K562 (cell line): ENCODE measurements at regions not wholly inside any gene's neighbourhood (a gene's known extent, or its start where the extent isn't known, plus 50 kb on each side); places are given as distances from the start of the nearest gene placed in this dataset.

Experiments used
- ATAC-seq: fragments of 200-7000 bp; cut with Tn5 transposase; 3 replicates; pipeline ENCODE4 v1.9.1; 2020; ENCODE audit warnings: moderate library complexity
- BruUV-seq: library from RNA; stranded (reverse); fragments of 400-500 nt; replicated peaks from 2 replicates; lab custom pipeline; 2021; lab: Mats Ljungman, UMichigan
- CTCF ChIA-PET: fragments of 300-600 bp; formaldehyde crosslinking; extraction: SDS; loops from one replicate; lab custom pipeline; 2021; ENCODE audit warnings: low intra/inter-chr PET ratio; lab: Yijun Ruan, JAX
- POLR2A ChIA-PET: fragments of 300-600, 350-650 bp; sonication (Branson Sonifier 250); formaldehyde crosslinking; extraction: SDS; loops from one replicate; lab custom pipeline; 2021; ENCODE audit warnings: antibody characterized with exemption, inconsistent platforms; lab: Yijun Ruan, JAX
- DNase-seq, 4 experiments: peaks; one replicate each; pipeline versions ENCODE4 v3.0.0 to v3.0.0-alpha.2; 2011 to 2018; ENCODE audit warnings: low spot score in 3 of 4, mixed read lengths in 3 of 4; ENCODE audit errors: extremely low read depth in 1 of 4
- FAIRE-seq: peaks from 2 replicates; lab custom pipeline; 2011; peaks lifted over from hg19 to GRCh38; lab: Jason Lieb, UNC
- H2AFZ ChIP-seq: 2 replicates; pipeline ENCODE4 v1.6.0; 2011; ENCODE audit warnings: low read depth, low read length, control low read depth, inconsistent platforms
- H3K27ac ChIP-seq: fragments of 200-600 bp; 3 replicates; pipeline ENCODE4 v1.8.0; 2011; ENCODE audit warnings: low read depth, mild to moderate bottlenecking, control low read depth, inconsistent platforms, low read length, moderate library complexity, mixed read lengths; ENCODE audit errors: extremely low read depth
- H3K27me3 ChIP-seq, 2 experiments: fragments of 300-600 bp in 1 of 2; 2 replicates in 1 of 2; 3 replicates in 1 of 2; pipeline versions ENCODE4 v1.6.0 to v1.8.0; 2011; ENCODE audit warnings: inconsistent platforms in 2 of 2, low read length in 2 of 2, mild to moderate bottlenecking in 1 of 2, mixed read lengths in 1 of 2, moderate library complexity in 1 of 2; ENCODE audit not compliant: control insufficient read depth in 2 of 2, insufficient read depth in 2 of 2
- H3K36me3 ChIP-seq: fragments of 300-600 bp; 3 replicates; pipeline ENCODE4 v1.8.0; 2011; ENCODE audit warnings: mild to moderate bottlenecking, low read length, inconsistent platforms; ENCODE audit not compliant: control insufficient read depth, insufficient read depth
- H3K4me1 ChIP-seq, 2 experiments: fragments of 200-600 bp in 1 of 2; replicated peaks in 1 of 2; 2 replicates in 1 of 2; 3 replicates in 1 of 2; pipeline versions ENCODE4 v1.5.1 to v1.8.0; 2011; ENCODE audit warnings: inconsistent platforms in 2 of 2, low read length in 2 of 2, mild to moderate bottlenecking in 1 of 2, mixed read lengths in 1 of 2, moderate library complexity in 1 of 2; ENCODE audit not compliant: control insufficient read depth in 2 of 2, insufficient read depth in 2 of 2
- H3K4me2 ChIP-seq: 2 replicates; pipeline ENCODE4 v1.6.1; 2011; ENCODE audit warnings: low read length, control low read depth, inconsistent platforms, mixed read lengths; ENCODE audit not compliant: insufficient read depth
- H3K4me3 ChIP-seq: fragments of 200-600 bp; sonication (generic), shearing (Covaris generic); 2 replicates; pipeline ENCODE4 v1.5.1; 2016; ENCODE audit warnings: control low read depth, inconsistent platforms
- H3K79me2 ChIP-seq: fragments of 200-600 bp; 3 replicates; pipeline ENCODE4 v1.8.0; 2011; ENCODE audit warnings: low read length, inconsistent platforms; ENCODE audit not compliant: control insufficient read depth, insufficient read depth
- H3K9ac ChIP-seq, 2 experiments: 2 replicates each; pipeline versions ENCODE4 v1.6.0 to v1.6.1; 2011; ENCODE audit warnings: low read depth in 2 of 2, low read length in 2 of 2, control low read depth in 1 of 2, inconsistent platforms in 1 of 2, mild to moderate bottlenecking in 1 of 2, mixed read lengths in 1 of 2; ENCODE audit not compliant: insufficient read depth in 1 of 2
- H3K9me1 ChIP-seq: one replicate; pipeline ENCODE4 v1.6.0; 2011; ENCODE audit warnings: inconsistent platforms, mild to moderate bottlenecking, low read length, moderate library complexity; ENCODE audit not compliant: control insufficient read depth, insufficient read depth
- H3K9me3 ChIP-seq: replicated peaks from 2 replicates; pipeline ENCODE4 v1.5.1; 2011; ENCODE audit warnings: low read depth, low read length, inconsistent platforms; ENCODE audit not compliant: control insufficient read depth, insufficient read depth
- H4K20me1 ChIP-seq: replicated peaks from 2 replicates; pipeline ENCODE4 v1.6.1; 2011; ENCODE audit warnings: low read length, inconsistent platforms, mixed read lengths; ENCODE audit not compliant: control insufficient read depth, insufficient read depth
- BMI1 ChIP-seq: fragments of 150-350 bp; IDR thresholded peaks from 2 replicates; pipeline ENCODE4 v1.6.1; 2014; ENCODE audit warnings: low read length
- CHD4 ChIP-seq: fragments of 200-600 bp; sonication (generic); IDR thresholded peaks from 3 replicates; pipeline ENCODE4 v1.6.1; 2012; ENCODE audit warnings: low read depth, mild to moderate bottlenecking, mixed read lengths, low read length, inconsistent platforms; ENCODE audit not compliant: insufficient read depth, insufficient replicate concordance, poor library complexity, severe bottlenecking
- CREBBP ChIP-seq: IDR thresholded peaks from one replicate; pipeline ENCODE4 v1.6.1; 2012; ENCODE audit warnings: low read depth, mild to moderate bottlenecking, control low read depth, inconsistent platforms, low read length
- KAT8 ChIP-seq: fragments of 450-650 bp; IDR thresholded peaks from 2 replicates; pipeline ENCODE4 v1.6.1; 2016; ENCODE audit warnings: low read depth, mild to moderate bottlenecking
- MTA1 ChIP-seq: fragments of 450-650 bp; IDR thresholded peaks from 2 replicates; pipeline ENCODE4 v1.6.1; 2017; ENCODE audit warnings: borderline replicate concordance
- NR4A1 ChIP-seq, 2 experiments: fragments of 250-450 bp in 1 of 2; fragments of 450-650 bp in 1 of 2; sonication (Bioruptor Pico) in 1 of 2; IDR thresholded peaks; 2 replicates each; pipeline versions ENCODE4 v1.4.0 to v1.6.1; 2016 to 2020; ENCODE audit warnings: mild to moderate bottlenecking in 2 of 2, missing compliant biosample characterization in 1 of 2, missing genetic modification characterization in 1 of 2, moderate library complexity in 1 of 2
- NUFIP1 ChIP-seq: fragments of 450-650 bp; IDR thresholded peaks from 2 replicates; pipeline ENCODE4 v1.6.1; 2018; ENCODE audit not compliant: partially characterized antibody
- PPARD ChIP-seq: fragments of 250-450 bp; sonication (Bioruptor Pico); IDR thresholded peaks from 2 replicates; pipeline ENCODE4 v1.8.0; 2022; ENCODE audit warnings: inconsistent platforms, mild to moderate bottlenecking, moderate library complexity
- SRSF3 ChIP-seq: fragments of 200-400 bp; formaldehyde crosslinking; IDR thresholded peaks from 2 replicates; pipeline ENCODE4 v1.6.1; 2016; ENCODE audit warnings: mild to moderate bottlenecking, low read length, moderate library complexity; ENCODE audit not compliant: insufficient read depth
- ZNF551 ChIP-seq: fragments of 250-450 bp; sonication (Bioruptor Pico); IDR thresholded peaks from 2 replicates; pipeline ENCODE4 v1.5.0; 2021; ENCODE audit warnings: mild to moderate bottlenecking, moderate library complexity
- ZNF695 ChIP-seq: fragments of 450-650 bp; formaldehyde crosslinking; IDR thresholded peaks from 2 replicates; pipeline ENCODE4 v1.4.0; 2020; ENCODE audit warnings: mild to moderate bottlenecking, moderate library complexity
- WGBS: fragments of 100-300 bp; shearing (Covaris generic); methylation state at CpG from one replicate; pipeline ENCODE4 v1.1.6; 2016; ENCODE audit warnings: low coverage, mixed read lengths; ENCODE audit not compliant: insufficient coverage; ENCODE audit errors: missing lambda C conversion rate; 5-methylcytosine and 5-hydroxymethylcytosine counted together
- in situ Hi-C: fragments of 300-500 bp; cut with MboI; formaldehyde crosslinking; loops from 4 replicates; pipeline ENCODE4 v1.15.0; 2018; ENCODE audit warnings: inconsistent platforms, mixed read lengths
- intact Hi-C: fragments of 100-400 bp; cut with micrococcal nuclease; formaldehyde crosslinking; loops from 2 replicates; pipeline ENCODE4 v1.14.2; 2022
- TF ChIP-seq, protein P1 (sequence below): fragments of 200-600 bp; sonication (generic); IDR thresholded peaks from one replicate; pipeline ENCODE4 v1.6.1; 2012; ENCODE audit warnings: mild to moderate bottlenecking, low read depth, low read length, inconsistent platforms

DNA sequence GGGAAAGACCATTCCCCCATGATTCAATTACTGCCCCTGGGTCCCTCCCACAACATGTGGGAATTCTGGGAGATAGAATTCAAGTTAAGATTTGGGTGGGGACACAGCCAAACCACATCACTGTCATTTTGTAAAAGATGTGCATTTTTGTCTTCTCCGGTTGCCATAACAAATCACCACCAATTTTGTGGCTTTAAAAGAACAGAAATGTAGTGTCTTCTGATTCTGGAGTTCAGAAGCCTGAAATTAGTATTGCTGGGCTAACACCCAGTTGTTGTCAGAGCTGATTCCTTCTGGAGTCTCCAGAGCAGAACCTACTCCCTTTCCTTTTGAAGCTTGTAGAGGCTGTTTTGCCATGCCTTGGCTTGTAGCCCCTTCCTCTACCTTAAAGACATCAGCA, 54.1 kb upstream of the DHRSX start:
- no TSS peak for BruUV-seq
- Histone ChIP-seq H3K4me2 (no peak overlapping the region), H3K36me3 (no peaks in the 10 kb centered on the region), H3K9ac (no peak overlapping the region), H3K4me3 (no peak overlapping the region), H2AFZ (no peak overlapping the region), H3K27me3 (peaks cover 0 to 13% of the 10 kb centered on the region in 2 experiments; a peak in 3 of 5 replicates), H3K79me2 (no peaks in the 10 kb centered on the region), H3K9me3 (no peaks in the 10 kb centered on the region), H4K20me1 (no peaks in the 10 kb centered on the region), H3K9me1 (no peaks in the 10 kb centered on the region), H3K4me1 (no peaks in the 10 kb centered on the region), H3K27ac (no peak overlapping the region)
- ATAC-seq (no peak), DNase-seq (no peak), FAIRE-seq (no peak)
- ChIA-PET POLR2A (no interaction called here), CTCF (no interaction called here)
- intact Hi-C loops (no loop called here), in situ Hi-C loops (no loop called here)
- WGBS, result 0% methylated on average over 1 of the region's 1 CpG
- TF ChIP-seq SRSF3, result no peak
- TF ChIP-seq KAT8, result no peak
- no peak for TF ChIP-seq NUFIP1
- TF ChIP-seq, protein P1, sequence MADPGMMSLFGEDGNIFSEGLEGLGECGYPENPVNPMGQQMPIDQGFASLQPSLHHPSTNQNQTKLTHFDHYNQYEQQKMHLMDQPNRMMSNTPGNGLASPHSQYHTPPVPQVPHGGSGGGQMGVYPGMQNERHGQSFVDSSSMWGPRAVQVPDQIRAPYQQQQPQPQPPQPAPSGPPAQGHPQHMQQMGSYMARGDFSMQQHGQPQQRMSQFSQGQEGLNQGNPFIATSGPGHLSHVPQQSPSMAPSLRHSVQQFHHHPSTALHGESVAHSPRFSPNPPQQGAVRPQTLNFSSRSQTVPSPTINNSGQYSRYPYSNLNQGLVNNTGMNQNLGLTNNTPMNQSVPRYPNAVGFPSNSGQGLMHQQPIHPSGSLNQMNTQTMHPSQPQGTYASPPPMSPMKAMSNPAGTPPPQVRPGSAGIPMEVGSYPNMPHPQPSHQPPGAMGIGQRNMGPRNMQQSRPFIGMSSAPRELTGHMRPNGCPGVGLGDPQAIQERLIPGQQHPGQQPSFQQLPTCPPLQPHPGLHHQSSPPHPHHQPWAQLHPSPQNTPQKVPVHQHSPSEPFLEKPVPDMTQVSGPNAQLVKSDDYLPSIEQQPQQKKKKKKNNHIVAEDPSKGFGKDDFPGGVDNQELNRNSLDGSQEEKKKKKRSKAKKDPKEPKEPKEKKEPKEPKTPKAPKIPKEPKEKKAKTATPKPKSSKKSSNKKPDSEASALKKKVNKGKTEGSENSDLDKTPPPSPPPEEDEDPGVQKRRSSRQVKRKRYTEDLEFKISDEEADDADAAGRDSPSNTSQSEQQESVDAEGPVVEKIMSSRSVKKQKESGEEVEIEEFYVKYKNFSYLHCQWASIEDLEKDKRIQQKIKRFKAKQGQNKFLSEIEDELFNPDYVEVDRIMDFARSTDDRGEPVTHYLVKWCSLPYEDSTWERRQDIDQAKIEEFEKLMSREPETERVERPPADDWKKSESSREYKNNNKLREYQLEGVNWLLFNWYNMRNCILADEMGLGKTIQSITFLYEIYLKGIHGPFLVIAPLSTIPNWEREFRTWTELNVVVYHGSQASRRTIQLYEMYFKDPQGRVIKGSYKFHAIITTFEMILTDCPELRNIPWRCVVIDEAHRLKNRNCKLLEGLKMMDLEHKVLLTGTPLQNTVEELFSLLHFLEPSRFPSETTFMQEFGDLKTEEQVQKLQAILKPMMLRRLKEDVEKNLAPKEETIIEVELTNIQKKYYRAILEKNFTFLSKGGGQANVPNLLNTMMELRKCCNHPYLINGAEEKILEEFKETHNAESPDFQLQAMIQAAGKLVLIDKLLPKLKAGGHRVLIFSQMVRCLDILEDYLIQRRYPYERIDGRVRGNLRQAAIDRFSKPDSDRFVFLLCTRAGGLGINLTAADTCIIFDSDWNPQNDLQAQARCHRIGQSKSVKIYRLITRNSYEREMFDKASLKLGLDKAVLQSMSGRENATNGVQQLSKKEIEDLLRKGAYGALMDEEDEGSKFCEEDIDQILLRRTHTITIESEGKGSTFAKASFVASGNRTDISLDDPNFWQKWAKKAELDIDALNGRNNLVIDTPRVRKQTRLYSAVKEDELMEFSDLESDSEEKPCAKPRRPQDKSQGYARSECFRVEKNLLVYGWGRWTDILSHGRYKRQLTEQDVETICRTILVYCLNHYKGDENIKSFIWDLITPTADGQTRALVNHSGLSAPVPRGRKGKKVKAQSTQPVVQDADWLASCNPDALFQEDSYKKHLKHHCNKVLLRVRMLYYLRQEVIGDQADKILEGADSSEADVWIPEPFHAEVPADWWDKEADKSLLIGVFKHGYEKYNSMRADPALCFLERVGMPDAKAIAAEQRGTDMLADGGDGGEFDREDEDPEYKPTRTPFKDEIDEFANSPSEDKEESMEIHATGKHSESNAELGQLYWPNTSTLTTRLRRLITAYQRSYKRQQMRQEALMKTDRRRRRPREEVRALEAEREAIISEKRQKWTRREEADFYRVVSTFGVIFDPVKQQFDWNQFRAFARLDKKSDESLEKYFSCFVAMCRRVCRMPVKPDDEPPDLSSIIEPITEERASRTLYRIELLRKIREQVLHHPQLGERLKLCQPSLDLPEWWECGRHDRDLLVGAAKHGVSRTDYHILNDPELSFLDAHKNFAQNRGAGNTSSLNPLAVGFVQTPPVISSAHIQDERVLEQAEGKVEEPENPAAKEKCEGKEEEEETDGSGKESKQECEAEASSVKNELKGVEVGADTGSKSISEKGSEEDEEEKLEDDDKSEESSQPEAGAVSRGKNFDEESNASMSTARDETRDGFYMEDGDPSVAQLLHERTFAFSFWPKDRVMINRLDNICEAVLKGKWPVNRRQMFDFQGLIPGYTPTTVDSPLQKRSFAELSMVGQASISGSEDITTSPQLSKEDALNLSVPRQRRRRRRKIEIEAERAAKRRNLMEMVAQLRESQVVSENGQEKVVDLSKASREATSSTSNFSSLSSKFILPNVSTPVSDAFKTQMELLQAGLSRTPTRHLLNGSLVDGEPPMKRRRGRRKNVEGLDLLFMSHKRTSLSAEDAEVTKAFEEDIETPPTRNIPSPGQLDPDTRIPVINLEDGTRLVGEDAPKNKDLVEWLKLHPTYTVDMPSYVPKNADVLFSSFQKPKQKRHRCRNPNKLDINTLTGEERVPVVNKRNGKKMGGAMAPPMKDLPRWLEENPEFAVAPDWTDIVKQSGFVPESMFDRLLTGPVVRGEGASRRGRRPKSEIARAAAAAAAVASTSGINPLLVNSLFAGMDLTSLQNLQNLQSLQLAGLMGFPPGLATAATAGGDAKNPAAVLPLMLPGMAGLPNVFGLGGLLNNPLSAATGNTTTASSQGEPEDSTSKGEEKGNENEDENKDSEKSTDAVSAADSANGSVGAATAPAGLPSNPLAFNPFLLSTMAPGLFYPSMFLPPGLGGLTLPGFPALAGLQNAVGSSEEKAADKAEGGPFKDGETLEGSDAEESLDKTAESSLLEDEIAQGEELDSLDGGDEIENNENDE, result no peak
- no peak for TF ChIP-seq ZNF551 (CRISPR knock-in tag)
- TF ChIP-seq NR4A1 (CRISPR knock-in tag; IDR thresholded peaks at IDR 0.05), result no peak
- no peak for TF ChIP-seq NR4A1 (tag; IDR thresholded peaks at IDR 0.05)
- no peak for TF ChIP-seq PPARD
- TF ChIP-seq CREBBP, result no peak
- no peak for TF ChIP-seq ZNF695 (CRISPR knock-in tag)
- TF ChIP-seq MTA1, result no peak
- no peak for TF ChIP-seq CHD4
- no peak for TF ChIP-seq BMI1
